HG03432 (cell line): ENCODE measurements at regions not wholly inside any gene's neighbourhood (a gene's known extent, or its start where the extent isn't known, plus 50 kb on each side); places are given as distances from the start of the nearest gene placed in this dataset.

ENCODE experiments used
- ATAC-seq: cut with Tn5 transposase; IDR thresholded peaks from one replicate; pipeline ENCODE4 v1.9.1; 2021; ENCODE audit warnings: mild to moderate bottlenecking, moderate library complexity; ENCODE audit not compliant: unreplicated experiment

DNA sequence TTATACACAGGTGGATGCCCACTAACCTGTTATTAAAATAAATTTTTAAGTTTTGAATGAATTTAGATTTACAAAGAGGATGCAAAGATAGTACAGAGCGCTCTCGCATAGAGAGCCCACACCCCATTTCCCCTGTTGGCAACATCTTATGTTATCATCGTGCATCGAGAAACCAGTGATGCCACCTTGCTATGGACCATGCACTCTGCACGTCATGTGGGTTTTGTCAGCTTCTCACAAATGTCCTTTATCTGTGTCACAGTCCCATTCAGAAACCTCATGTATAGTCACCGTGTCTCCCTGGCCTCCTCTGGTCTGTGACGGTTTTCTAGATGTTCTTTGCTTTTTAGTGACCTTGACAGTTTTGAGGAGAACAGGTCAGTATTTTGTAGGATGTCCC, 60.0 kb downstream of the ING1 start:
- no peak for ATAC-seq

DNA sequence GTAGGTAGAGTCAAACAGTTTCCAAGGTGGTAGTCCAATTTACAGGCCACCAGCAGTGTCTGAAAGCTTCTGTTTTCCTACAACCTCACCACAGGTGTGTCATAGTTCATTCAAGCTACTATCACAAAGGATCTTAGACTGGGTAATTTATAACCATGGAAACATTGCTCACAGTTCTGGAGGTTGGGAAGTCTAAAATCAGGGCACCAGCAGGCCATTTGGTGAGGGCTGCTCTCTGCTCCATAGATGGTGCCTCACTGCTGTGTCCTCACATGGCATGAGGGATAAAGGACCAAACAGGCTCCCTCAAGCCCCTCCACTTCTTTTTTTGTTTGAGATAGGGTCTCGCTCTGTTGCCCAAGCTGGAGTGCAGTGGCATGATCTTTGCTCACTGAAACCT, 60.6 kb downstream of the ING1 start:
- ATAC-seq: no peak

DNA sequence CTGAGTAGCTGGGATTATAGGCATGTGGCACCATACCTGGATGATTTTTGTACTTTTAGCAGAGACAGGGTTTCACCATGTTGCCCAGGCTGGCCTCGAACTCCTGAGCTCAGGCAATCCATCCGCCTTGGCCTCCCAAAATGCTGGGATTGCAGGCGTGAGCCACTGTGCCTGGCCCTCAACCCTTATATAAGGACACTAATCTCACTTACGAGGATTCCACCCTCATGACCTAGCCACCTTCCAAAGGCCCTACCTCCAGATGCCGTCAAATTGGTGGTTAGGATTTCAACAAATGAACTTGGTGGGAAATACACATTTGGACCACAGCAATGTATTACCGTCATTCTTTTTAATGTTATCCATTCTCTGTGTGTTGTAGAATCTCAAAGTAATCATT, 61.0 kb downstream of the ING1 start:
- ATAC-seq: no peak

DNA sequence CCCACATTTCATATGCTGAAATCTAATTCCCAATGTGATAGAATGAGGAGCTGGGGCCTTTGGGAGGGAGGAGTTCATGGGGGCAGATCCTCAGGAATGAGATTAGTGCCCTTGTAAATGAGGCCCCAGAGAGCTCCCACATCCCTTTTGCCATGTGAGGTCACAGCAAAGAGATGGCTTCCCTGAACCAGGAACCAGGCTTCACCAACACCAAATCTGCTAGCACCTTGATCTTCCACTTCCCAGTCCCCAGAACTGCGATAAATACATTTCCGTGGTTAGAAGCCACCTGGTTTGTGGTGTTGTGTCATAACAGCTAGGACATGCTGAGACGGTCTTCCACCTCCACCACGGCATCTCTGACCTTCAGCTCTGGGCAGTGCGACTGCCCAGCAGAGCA, 62.1 kb downstream of the ING1 start:
- ATAC-seq: no peak

DNA sequence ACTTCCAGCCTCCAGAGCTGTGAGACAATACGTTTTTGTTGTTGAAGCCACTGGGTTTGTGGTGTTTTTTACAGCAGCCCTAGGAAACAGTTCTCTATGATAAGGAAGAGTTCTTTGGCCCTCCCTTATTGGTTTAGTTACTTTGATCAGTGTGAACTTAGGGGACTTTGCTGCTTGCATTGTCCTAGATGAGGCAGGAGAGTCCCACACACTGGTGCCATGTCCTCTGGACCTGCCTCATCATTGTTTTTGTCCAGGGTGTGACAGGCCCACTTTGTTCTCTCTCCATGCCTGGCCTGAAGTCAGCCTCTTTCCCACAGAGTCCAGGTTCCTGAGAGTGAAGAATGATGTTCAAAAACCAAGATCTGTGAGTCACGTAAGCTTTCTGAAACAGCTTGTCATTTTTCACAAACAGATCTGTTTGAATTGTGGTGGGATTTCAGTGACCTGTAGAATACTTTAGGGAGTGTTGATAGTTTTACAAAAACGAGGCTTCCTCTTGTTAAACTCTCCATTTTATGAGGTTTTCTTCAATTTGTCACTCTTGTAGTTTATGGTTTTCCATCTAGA, 63.8 kb downstream of the ING1 start:
- no peak for ATAC-seq

DNA sequence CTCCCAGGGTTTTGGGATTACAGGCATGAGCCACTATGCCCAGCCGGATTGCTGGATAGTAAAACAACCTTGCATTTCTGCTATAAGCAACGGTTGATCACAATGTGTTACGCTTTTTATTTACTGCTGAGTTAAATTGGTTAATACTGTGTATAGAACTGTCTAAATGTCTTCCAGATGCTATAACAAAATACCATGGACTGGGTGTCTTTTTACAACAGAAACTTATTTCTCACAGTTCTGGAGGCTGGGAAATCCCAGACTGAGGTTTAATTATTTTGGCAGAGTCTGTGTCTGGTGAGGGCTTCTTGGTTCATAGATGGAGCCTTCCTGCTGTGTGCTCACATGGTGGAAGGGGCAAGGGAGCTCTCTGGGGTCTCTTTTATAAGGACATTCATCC, 65.5 kb downstream of the ING1 start:
- ATAC-seq: no peak

DNA sequence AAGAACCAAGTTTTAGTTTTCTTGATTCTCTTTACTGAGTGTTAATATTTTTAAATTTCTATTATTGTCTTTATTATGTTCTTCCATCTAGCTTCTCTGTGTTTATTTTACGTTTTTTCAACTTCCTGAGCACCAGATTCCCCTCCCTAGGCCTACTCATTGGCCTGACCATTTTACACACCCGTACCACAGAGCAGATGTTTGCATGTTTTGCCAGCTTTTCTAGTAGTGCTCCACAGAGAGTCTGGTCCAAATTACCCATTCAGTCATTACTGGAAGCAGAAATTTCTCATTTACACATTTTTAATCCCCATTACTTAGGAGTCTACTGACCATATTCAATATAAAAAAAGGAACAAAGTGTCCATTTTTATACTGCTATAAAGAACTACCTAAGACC, 66.9 kb downstream of the ING1 start:
- ATAC-seq: no peak

DNA sequence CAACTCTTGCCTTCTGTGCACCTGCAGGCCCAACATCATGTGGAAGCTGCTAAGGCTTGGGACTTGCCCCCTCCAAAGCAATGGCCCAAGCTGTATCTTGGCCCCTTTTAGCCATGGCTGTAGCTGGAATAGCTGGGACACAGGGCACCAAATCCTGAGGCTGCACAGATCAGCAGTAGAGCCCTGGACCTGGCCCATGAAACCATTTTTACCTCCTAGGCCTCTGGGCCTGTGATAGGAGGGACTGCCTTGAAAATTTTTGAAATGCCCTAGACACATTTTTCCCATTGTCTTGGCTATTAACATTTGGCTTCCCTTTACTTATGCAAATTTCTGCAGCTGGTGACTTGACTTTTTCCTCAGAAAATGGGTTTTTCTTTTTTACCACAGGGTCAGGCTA, 68.7 kb downstream of the ING1 start:
- no peak for ATAC-seq

DNA sequence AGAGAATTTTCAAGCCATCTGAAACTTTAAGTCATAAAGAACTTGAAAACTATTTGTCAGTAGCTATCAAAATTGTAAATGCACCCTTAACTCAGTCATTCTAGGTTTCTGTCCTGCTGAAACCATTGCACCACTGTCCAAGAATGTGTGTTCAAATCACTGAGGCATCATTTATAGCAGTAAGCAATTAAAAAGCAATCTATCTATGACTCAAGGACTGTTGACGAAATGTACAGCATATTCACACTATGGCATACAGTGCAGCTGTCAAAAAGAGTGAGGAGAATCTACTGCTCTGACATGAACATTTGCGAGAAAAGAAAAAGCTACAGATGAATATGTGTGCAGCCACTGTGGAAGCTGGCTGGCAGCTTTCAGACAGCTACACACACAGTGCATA, 71.2 kb downstream of the ING1 start:
- ATAC-seq: no peak

DNA sequence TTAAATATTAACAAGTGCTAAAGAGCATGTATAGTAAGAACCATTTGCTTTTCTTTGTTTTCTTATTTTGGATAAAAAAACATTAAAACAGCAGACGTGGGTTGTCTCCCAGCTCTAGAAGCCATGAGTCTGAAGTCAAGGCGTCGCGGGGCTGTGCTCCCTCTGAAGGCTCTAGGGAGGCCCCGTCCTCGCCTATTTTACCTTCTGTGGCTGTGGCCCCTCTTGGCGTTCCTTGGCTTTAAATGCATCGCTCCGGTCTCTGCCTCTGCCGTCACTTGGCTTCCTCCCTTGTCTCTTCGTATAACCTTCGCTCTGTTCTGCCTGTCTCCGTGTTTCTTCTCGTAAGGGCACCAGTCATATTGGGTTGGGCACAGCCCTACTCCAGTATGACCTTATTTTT, 75.3 kb downstream of the ING1 start:
- no peak for ATAC-seq

DNA sequence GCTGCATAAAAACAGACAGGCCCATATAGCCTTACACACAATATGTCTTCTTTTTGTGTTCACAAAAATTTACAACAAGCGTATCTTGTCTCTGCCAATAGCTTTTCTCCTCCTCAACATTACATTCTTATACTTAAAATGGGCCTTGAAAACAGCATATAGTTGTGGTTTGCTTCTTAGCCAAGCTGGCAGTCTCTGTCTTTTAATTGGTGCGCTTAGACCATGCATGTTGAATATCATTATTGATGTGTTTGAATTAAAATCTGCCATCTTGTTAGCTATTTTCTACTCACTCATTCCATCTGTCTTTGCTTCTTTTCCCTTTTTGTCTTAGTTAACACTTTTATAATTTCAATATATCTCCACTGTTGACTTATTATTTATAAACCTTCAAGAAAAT, 76.4 kb downstream of the ING1 start:
- no peak for ATAC-seq

DNA sequence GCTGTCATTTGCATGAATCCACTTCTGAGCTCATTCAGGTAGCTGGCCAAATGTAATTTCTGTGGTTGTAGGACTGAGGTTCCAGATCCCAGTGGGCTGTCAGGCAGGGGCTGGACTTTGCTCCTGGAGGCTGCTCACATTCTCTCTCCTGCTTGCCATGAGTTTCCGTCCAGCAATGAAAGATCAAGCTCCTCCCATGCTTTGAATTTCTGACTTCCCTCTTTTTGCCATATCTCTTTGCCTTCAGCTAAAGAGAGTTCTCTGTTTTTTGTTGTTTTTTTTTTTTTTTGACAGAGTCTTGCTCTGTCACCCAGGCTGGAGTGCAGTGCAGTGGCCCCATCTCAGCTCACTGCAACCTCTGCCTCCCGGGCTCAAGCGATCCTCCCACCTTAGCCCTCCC, 76.9 kb downstream of the ING1 start:
- no peak for ATAC-seq

DNA sequence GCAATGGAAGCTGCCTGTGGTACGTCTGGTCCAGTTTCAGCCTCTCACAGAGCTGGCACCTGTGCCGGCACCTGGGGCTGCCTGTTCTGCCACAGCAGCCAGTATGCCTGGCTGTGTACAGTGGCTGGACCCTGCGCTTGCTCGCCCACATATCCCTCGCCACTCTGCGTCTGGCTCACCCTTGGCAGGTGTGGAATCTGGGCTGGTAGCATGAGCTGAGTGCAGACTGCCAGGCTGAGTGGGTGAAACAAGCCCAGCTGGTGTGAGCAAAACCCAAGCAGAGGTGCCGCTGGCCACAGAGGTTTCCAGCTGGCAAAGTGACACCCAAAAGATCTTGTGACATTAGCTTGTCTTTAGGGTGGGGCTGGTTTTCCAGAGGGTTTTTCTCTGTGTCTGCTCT, 80.7 kb downstream of the ING1 start:
- ATAC-seq: no peak

DNA sequence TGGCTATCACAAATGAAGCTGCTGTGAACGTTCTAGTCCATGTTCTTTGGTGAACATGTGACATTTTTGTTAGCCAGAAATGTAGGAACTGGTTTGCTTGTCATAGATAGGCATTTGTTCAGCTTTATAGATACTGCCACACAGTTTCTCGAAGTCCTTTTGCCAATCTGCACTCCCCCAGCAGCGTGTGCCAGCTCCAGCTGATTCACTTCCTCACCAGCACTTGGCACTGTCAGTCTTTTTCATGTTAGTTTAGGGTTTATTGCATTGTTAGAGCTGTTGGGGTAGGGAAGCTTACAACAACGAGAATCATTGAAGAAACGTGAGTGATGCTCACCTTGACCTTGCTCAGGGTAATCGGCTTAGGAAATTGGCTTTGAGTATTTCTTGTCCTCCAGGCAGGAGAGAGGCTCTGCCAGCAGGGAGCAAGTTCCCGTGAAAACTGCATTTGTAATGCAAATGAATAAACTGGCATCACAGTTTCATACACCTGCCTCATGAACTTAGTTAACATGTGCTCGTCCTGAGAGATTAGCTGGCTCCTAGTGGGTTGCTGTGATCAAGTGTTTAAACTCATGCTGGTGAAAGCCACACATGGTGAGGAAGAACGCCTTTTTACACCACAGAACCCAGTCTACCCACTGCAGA, 83.9 kb downstream of the ING1 start:
- ATAC-seq: no peak

DNA sequence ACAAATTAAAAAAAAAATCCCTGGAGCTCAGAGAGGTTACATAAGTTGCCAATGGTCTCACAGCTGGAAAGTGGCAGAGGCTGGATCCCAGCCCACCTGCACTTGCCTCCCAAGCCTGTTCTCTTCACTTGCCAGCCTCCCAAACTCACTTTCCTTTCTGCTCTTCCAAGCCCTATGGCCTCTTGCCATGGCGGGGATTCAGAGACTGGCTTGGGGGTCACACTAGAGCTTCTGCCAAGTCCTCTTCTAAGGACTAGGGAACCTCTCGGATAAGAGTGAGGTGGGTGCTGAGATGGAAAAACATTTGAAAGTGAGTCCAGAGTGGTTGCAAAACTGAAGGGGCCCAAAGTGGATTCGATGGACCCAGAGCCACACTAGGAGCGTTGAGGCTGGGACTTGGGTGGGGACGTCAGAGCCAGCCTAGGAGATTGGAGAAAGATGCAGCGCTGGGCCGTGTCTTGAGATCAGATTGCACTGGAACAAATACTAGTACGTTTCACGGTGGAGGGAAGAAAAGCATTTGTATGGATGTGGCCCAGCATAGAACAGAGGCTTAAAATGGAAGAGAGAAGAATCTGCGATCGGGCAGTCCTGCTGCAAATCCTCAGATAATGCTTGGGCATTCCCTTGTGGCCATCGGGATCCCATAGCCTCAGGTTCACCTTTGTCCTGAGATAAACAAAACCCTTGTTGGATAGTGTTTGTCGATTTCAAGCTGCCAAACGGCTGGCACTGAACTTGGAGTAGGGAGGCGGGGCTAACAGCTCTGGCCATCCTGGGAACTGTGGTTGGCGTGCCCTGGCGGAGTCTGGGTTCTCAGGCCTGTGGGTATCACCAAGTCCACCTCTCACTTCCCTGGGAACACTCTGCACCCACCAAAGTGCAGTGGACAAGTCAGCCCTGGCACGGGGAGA, 84.8 kb downstream of the ING1 start:
- ATAC-seq: no peak

DNA sequence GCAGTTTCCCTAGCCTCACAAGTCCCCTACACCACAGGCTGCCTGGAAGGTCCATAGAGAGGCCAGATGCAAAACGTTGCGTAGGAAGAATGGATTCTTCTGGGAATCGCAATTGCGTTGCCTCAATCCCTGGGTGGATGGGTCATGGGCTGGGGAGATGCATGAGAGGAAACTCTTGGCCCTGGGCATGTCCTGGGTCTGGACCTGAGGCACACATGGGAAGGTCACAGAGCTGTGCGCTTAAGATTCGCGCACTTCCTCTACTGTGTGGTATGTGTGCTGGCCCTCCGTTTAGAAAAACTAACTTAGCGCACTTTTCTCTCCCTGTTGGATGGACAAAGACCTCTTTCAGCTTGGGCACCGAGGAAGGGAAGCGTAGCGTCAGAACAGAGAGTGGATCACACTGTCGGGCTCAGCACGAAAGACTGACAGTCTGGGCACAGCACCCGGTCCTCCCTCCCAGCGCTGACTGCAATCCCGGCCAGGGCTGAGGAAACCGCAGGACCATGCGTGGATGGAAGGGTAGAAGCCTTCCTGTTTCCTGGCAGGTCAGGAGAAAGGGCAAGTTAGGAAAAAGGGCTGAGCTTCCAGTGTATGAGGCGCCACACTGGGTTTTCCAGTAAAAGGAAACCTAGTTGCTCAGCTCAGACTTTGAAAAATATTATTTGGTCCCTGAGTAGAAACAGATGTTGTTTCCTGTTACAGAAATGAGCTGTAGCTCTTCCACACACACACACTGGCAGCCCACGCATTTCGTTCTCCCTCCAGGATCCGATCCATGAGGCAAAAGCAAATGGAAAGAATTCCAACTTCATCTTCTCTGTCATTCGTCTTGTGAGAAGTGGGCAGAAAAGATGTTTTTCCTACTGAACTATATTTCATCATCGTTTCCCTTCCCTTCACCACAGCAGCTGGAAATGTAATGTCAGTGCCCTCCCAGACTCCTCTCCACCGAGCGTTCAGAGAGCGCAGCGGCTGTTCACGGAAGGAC, 86.0 kb downstream of the ING1 start:
- ATAC-seq: no peak

DNA sequence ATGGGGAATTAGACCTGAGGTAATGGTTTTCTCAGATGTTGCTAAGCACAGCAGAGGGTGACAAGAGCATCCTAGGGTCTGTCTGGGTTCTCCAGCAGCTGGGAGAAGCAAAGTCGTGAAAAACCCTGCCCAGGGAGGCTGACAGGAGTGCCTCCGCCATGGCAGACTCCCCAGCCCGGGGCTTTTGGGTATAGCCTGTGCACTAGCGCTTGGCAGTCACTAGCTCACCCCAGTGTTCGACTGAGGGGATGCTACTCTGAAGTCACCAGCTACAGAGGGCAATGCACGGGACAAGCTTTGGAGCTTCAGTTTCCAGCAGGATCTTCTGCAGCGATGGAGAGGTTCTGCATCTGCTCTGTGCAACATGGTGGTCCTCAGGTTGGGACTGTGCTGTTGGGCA, 87.5 kb downstream of the ING1 start:
- no peak for ATAC-seq

DNA sequence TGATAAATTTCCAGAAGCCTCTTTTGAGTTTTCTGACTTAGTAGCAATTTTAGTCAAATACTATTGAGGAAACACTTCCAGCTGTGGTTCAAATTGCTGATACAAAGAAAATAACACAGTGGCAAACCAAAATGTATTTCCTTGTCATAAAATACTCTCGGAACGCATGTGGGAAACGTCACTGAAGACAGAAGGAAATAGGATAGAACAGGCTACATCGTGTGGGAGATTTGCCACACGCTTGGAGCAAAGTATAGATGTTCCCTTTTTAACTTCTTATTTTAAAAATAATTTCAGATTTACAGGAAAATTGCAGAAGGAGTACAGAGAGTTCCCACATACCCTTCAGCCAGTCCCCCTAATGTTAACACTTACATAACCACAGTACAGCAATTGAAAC, 88.8 kb downstream of the ING1 start:
- no peak for ATAC-seq

DNA sequence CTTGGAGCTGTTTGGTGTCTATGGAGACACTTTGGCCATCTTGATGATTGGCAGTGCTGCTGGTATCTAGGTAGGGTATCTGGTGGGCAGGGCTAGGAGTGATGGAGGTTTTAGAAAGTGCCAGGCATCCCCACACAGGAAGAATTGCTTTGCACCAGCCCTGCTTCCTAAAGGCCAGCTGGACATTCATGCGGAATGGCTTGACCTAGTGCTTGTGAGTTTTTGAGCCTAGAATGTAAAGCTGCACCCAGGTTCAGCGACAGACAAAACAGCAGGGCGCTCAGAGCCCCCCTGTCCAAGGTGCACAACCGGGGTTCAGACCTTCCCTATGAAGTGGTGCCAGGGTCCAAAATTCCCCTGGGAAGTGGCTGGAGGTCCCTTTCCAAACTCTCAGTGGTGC, 93.1 kb downstream of the ING1 start:
- ATAC-seq: no peak

DNA sequence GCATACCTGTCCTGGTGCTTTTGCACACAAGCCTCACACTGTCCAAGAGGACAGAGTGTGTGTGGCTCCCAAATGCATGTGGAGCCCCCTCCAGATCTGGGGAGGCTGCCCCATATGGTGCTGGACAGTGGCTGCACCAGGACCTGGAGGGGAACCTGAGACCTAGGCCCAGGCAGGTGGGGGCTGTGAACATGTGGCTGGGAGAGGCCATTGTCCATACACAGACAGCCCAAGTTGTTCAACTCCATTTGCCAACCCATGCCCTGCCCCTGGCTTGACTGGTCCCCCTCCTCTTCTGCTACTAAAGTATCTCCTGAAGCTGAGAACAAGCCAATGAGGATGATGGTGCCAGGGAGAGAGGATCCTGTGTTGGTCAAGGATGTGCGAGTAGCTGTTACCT, 94.0 kb downstream of the ING1 start:
- no peak for ATAC-seq

DNA sequence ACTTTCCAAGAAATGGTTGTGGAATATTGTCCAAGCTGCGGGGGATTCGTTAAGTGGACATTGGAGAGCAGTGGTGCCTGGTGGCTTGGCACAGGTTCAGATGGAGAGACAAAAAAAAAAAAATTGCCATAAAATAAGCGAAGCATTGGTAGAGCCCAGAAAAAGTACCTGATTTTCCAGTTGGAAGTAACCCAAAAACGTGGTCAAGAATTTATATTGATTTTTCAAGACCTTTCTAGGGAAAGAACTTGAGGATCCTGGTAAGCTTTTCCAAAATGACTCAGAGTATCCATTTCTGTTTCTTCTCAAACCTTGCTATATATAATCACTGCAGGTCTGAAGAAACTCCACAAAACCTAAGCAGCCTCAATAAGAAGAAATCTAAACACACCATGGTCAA, 94.6 kb downstream of the ING1 start:
- ATAC-seq: no peak
